ENCODE measurements at regions not wholly inside any gene's neighbourhood (a gene's known extent, or its start where the extent isn't known, plus 50 kb on each side); places are given as distances from the start of the nearest gene placed in this dataset.

- TF ChIP-seq ZNF143 (CRISPR knock-in tag; IDR thresholded peaks at IDR 0.05) (no peak), ZNF24 (IDR thresholded peaks at IDR 0.05) (no peak), ZNF770 (CRISPR knock-in tag; IDR thresholded peaks at IDR 0.05) (no peak)
Measured at GRCh38 chr14:62451221-62451620, 594.0 kb downstream of the KCNH5 start (continued).

GRCh38 chr14:62453226-62453625 lies 592.0 kb downstream of the KCNH5 start:
- in situ Hi-C loops (cut with HindIII; ENCODE audit: extremely low pct_ligation_motif_present, low pct_unique_long_range_greater_than_20kb): no loop called here
- no peak overlapping the region for H3K4me3 ChIP-seq (replicated peaks in 1 of 3; ENCODE audit: insufficient read depth in 1 of 3, low read depth in 2 of 3, low read length in 3 of 3)
- ChIA-PET POLR2A (no interaction called here), CTCF (ENCODE audit: low intra/inter-chr PET ratio, low total read pairs) (no interaction called here)
- H4K20me1 ChIP-seq (ENCODE audit: insufficient read depth, low read length): no peaks in the 10 kb centered on the region
- no TSS peak for BruUV-seq (replicated peaks)
- no peaks in the 10 kb centered on the region for H3K36me3 ChIP-seq (replicated peaks in 1 of 2; ENCODE audit: control insufficient read depth in 1 of 2, insufficient read depth in 2 of 2, low read length in 2 of 2)
- H3K9ac ChIP-seq (ENCODE audit: insufficient read depth, low read depth, low read length): no peak overlapping the region
- WGBS (ENCODE audit: low lambda C conversion rate): 0% methylated on average over 2 of the region's 2 CpGs
- no peaks in the 10 kb centered on the region for H3K79me2 ChIP-seq (ENCODE audit: insufficient read depth, low read length)
- no peak overlapping the region for H3K27ac ChIP-seq (ENCODE audit: extremely low read length, insufficient read depth, low read length)
- FAIRE-seq (no peak), ATAC-seq (no peak), DNase-seq (ENCODE audit: low spot score) (no peak)
- H3K9me3 ChIP-seq (ENCODE audit: low read length): peaks cover 79% of the 10 kb centered on the region
- intact Hi-C loops (cut with micrococcal nuclease; ENCODE audit: unreplicated experiment): no loop called here
- no peaks in the 10 kb centered on the region for H3K4me1 ChIP-seq (ENCODE audit: insufficient read depth, low read length)
- no peaks in the 10 kb centered on the region for H3K27me3 ChIP-seq (ENCODE audit: control insufficient read depth in 1 of 2, insufficient read depth in 2 of 2, low read length in 2 of 2)
- H2AFZ ChIP-seq (ENCODE audit: low read length): no peak overlapping the region
- H3K4me2 ChIP-seq (ENCODE audit: low read depth, low read length): no peak overlapping the region
- TF ChIP-seq ATM (IDR thresholded peaks at IDR 0.05; ENCODE audit: borderline replicate concordance): no peak
- TF ChIP-seq FOXK2 (IDR thresholded peaks at IDR 0.05): no peak
- TF ChIP-seq AGO1 (IDR thresholded peaks at IDR 0.05; ENCODE audit: low read depth, low read length, poor library complexity, severe bottlenecking): no peak
- no peak for TF ChIP-seq DMAP1 (CRISPR knock-in tag; IDR thresholded peaks at IDR 0.05)
- TF ChIP-seq PHF21A (CRISPR knock-in tag; IDR thresholded peaks at IDR 0.05): no peak
- TF ChIP-seq ZFX (CRISPR knock-in tag; IDR thresholded peaks at IDR 0.05; ENCODE audit: low read depth): no peak
- no peak for TF ChIP-seq ARNT2 (CRISPR knock-in tag; IDR thresholded peaks at IDR 0.05; ENCODE audit: low read depth)
- TF ChIP-seq RFXANK (CRISPR knock-in tag; IDR thresholded peaks at IDR 0.05): no peak
- TF ChIP-seq ZBTB21 (CRISPR knock-in tag; IDR thresholded peaks at IDR 0.05): no peak
- no peak for TF ChIP-seq ZZZ3 (CRISPR knock-in tag; IDR thresholded peaks at IDR 0.05; ENCODE audit: borderline replicate concordance)
- no peak for TF ChIP-seq SALL1 (CRISPR knock-in tag; IDR thresholded peaks at IDR 0.05)
- no peak for TF ChIP-seq ZNF160 (CRISPR knock-in tag; IDR thresholded peaks at IDR 0.05)
- TF ChIP-seq SIN3A (IDR thresholded peaks at IDR 0.05; ENCODE audit: borderline replicate concordance, low read depth, low read length): no peak
- no peak for TF ChIP-seq ZNF605 (CRISPR knock-in tag; IDR thresholded peaks at IDR 0.05)

Data from HepG2 (cell line).